Prostate gland (tissue), 2 donors: ENCODE measurements at regions not wholly inside any gene's neighbourhood (a gene's known extent, or its start where the extent isn't known, plus 50 kb on each side); places are given as distances from the start of the nearest gene placed in this dataset.

ENCODE experiments used
- CTCF ChIP-seq, 4 experiments: fragments of 200-600 bp in 2 of 4; fragments of 450-650 bp in 2 of 4; sonication (generic) in 2 of 4; IDR thresholded peaks; 1 replicate in 3 of 4; 2 replicates in 1 of 4; pipeline ENCODE4 v1.5.1; 2016 to 2019; ENCODE audit warnings: antibody characterized with exemption in 4 of 4, mild to moderate bottlenecking in 2 of 4, moderate library complexity in 2 of 4
- POLR2AphosphoS5 ChIP-seq: sonication (generic); formaldehyde crosslinking; IDR thresholded peaks from one replicate; pipeline ENCODE4 v1.6.1; 2017; ENCODE audit warnings: antibody characterized with exemption

- TF ChIP-seq POLR2AphosphoS5 (no peak), CTCF (IDR thresholded peaks at IDR 0.05) (no peak)
Observed at GRCh38 chr20:47968541-47969310, 183.4 kb upstream of the SULF2 start.
